Smooth muscle cell (in vitro differentiated cells): ENCODE measurements at regions not wholly inside any gene's neighbourhood (a gene's known extent, or its start where the extent isn't known, plus 50 kb on each side); places are given as distances from the start of the nearest gene placed in this dataset.

ENCODE experiments used
- DNase-seq: peaks from one replicate; lab custom pipeline; 2025; ENCODE audit not compliant: unreplicated experiment; lab: John Stamatoyannopoulos, UW
- H2AFZ ChIP-seq: fragments of 200-600 bp; sonication (generic); 2 replicates; pipeline ENCODE4 v1.6.0; 2016; ENCODE audit warnings: antibody characterized with exemption, low read depth, mild to moderate bottlenecking
- H3F3A ChIP-seq: fragments of 200-600 bp; sonication (generic); 2 replicates; pipeline ENCODE4 v1.6.0; 2017; ENCODE audit warnings: antibody characterized with exemption, low read depth
- H3K27ac ChIP-seq: fragments of 200-600 bp; sonication (generic); 2 replicates; pipeline ENCODE4 v1.5.1; 2016; ENCODE audit warnings: low read depth, mild to moderate bottlenecking
- H3K27me3 ChIP-seq: fragments of 200-600 bp; sonication (generic); 2 replicates; pipeline ENCODE4 v1.6.1; 2016; ENCODE audit warnings: low read depth, mild to moderate bottlenecking
- H3K36me3 ChIP-seq: fragments of 200-600 bp; sonication (generic); 2 replicates; pipeline ENCODE4 v1.5.1; 2016; ENCODE audit warnings: low read depth
- H3K4me1 ChIP-seq: fragments of 200-600 bp; sonication (generic); 2 replicates; pipeline ENCODE4 v1.5.1; 2016; ENCODE audit warnings: low read depth
- H3K4me2 ChIP-seq: fragments of 200-600 bp; sonication (generic); 2 replicates; pipeline ENCODE4 v1.6.0; 2016; ENCODE audit warnings: mild to moderate bottlenecking
- H3K4me3 ChIP-seq: fragments of 200-600 bp; sonication (generic); 2 replicates; pipeline ENCODE4 v1.5.1; 2016; ENCODE audit warnings: mild to moderate bottlenecking
- H3K79me2 ChIP-seq: fragments of 200-600 bp; sonication (generic); 2 replicates; pipeline ENCODE4 v1.6.0; 2016; ENCODE audit warnings: low read depth, mild to moderate bottlenecking
- H3K9ac ChIP-seq: fragments of 200-600 bp; sonication (generic); 2 replicates; pipeline ENCODE4 v1.6.0; 2016; ENCODE audit warnings: low read depth
- H3K9me3 ChIP-seq: fragments of 200-600 bp; sonication (generic); replicated peaks from 2 replicates; pipeline ENCODE4 v1.5.1; 2016; ENCODE audit warnings: low read depth
- H4K20me1 ChIP-seq: fragments of 200-600 bp; sonication (generic); 2 replicates; pipeline ENCODE4 v1.6.0; 2016; ENCODE audit warnings: low read depth
- CTCF ChIP-seq: fragments of 200-600 bp; sonication (generic); IDR thresholded peaks from 2 replicates; pipeline ENCODE4 v1.5.1; 2017; ENCODE audit warnings: borderline replicate concordance, mild to moderate bottlenecking, antibody characterized with exemption; ENCODE audit not compliant: insufficient read depth, poor library complexity, severe bottlenecking
- WGBS: methylation state at CpG from one replicate; pipeline ENCODE4 v1.1.7; 2016; ENCODE audit warnings: low lambda C conversion rate; 5-methylcytosine and 5-hydroxymethylcytosine counted together

DNA sequence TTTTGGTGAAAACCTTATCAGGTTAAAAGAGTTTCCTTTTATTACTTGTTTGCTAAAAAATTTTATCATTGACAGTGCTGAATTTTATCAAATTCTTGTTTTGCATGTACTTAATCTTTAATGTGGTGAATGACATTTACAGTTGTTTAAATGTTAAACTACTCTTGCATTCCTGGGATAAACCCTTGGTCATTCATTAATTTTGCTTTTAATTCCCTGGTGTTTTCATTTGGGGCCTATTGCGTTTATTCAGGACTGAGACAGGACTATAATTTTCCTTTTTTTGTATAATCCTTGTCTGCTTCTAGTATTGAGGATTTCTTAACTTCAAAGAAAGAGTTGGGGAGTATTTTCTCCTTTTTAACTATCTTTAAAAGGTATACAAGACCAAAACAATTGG, 98.7 kb upstream of the TLL1 start:
- no peak overlapping the region for H3K4me2 ChIP-seq
- H3K4me1 ChIP-seq = no peaks in the 10 kb centered on the region
- H3K79me2 ChIP-seq = no peaks in the 10 kb centered on the region
- H3K9me3 ChIP-seq = no peaks in the 10 kb centered on the region
- H3K27me3 ChIP-seq = no peaks in the 10 kb centered on the region
- no peak overlapping the region for H3K27ac ChIP-seq
- WGBS = 92% methylated on average over 1 of the region's 1 CpG
- no peaks in the 10 kb centered on the region for H3F3A ChIP-seq
- H2AFZ ChIP-seq = no peak overlapping the region
- H3K4me3 ChIP-seq = no peak overlapping the region
- no peak for TF ChIP-seq CTCF
- no peaks in the 10 kb centered on the region for H3K36me3 ChIP-seq
- no peak for DNase-seq
- no peaks in the 10 kb centered on the region for H4K20me1 ChIP-seq
- H3K9ac ChIP-seq = no peak overlapping the region

DNA sequence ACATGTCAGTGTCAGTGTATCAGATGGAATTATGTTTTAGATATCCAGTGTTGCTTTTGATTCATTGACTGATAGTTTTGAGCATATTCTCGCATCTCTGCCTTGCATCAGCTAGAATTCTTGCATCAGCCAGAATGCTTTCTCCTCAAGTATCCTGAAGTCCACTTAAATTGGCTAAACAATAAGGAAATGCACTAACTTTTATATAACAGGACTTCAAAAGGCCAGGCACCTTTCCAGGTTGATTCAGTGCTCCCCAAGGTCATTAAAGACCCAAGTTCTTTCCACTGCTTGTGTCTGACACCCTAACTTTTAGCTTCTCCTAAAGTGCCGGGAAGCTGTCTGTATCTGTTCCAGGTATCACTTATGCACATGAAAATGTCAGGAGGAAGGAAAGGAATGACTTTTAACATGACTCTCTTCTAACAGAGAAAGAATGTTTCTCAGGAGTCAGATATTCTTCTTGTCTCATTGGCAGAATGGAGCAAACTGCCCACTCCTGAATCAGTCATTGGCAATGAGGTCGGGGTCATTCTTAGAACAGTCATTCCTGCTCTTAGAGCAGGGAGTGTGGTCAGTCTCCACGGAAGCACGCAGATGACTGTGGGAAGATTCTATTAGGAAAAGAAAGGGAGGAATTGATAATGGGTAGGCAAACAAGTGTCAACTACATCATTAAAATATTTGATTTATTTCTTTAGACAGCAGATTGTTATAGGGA, 92.9 kb upstream of the TLL1 start:
- Histone ChIP-seq H3F3A (no peaks in the 10 kb centered on the region), H3K4me1 (no peaks in the 10 kb centered on the region), H3K4me2 (no peak overlapping the region), H3K9ac (no peak overlapping the region), H3K79me2 (no peaks in the 10 kb centered on the region), H3K36me3 (no peaks in the 10 kb centered on the region), H3K27me3 (no peaks in the 10 kb centered on the region), H3K4me3 (no peak overlapping the region), H3K9me3 (no peaks in the 10 kb centered on the region), H3K27ac (no peak overlapping the region), H2AFZ (no peak overlapping the region), H4K20me1 (no peaks in the 10 kb centered on the region)
- no peak for TF ChIP-seq CTCF
- WGBS = 91% methylated on average over 5 of the region's 5 CpGs
- no peak for DNase-seq

- Histone ChIP-seq H3K4me3 (no peak overlapping the region), H2AFZ (no peak overlapping the region), H3F3A (no peaks in the 10 kb centered on the region), H3K36me3 (no peaks in the 10 kb centered on the region), H3K79me2 (no peaks in the 10 kb centered on the region), H3K9ac (no peak overlapping the region), H3K9me3 (no peaks in the 10 kb centered on the region), H3K27me3 (no peaks in the 10 kb centered on the region), H4K20me1 (no peaks in the 10 kb centered on the region), H3K27ac (no peak overlapping the region), H3K4me2 (no peak overlapping the region), H3K4me1 (no peaks in the 10 kb centered on the region)
- WGBS = 74% methylated on average over 1 of the region's 1 CpG
- TF ChIP-seq CTCF = no peak
- DNase-seq = no peak
Measured at GRCh38 chr4:165780735-165781134, 92.3 kb upstream of the TLL1 start.

DNA sequence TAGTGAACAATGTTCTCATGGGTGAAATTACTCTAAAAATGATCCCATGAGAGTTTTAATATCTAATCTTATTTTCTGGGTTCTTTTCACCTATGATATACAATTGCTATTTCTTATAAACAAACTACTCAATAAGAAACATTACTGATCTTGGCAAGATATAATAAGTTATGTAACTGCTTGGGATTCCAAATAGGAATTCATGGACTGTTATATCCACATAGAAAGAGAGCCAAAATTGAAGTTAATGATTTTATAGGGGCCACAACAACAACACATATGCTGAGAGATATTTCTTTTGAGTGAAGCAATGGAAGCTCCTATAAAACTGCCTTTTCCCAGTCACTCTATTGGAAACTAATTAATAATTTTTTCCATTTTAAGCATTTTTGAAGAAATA, 90.4 kb upstream of the TLL1 start:
- H3K27me3 ChIP-seq = no peaks in the 10 kb centered on the region
- no peak overlapping the region for H2AFZ ChIP-seq
- no peaks in the 10 kb centered on the region for H3K79me2 ChIP-seq
- H3K4me3 ChIP-seq = no peak overlapping the region
- no peaks in the 10 kb centered on the region for H3K4me1 ChIP-seq
- H3K9ac ChIP-seq = no peak overlapping the region
- H3K36me3 ChIP-seq = no peaks in the 10 kb centered on the region
- H3F3A ChIP-seq = no peaks in the 10 kb centered on the region
- TF ChIP-seq CTCF = no peak
- no peak for DNase-seq
- no peaks in the 10 kb centered on the region for H3K9me3 ChIP-seq
- H3K4me2 ChIP-seq = no peak overlapping the region
- no peaks in the 10 kb centered on the region for H4K20me1 ChIP-seq
- no peak overlapping the region for H3K27ac ChIP-seq
